Neural cell (in vitro differentiated cells): ENCODE measurements at regions not wholly inside any gene's neighbourhood (a gene's known extent, or its start where the extent isn't known, plus 50 kb on each side); places are given as distances from the start of the nearest gene placed in this dataset.
"Not testable (repeated sequence)": the region's sequence is repeated elsewhere in the genome, so short reads cannot be mapped to it uniquely, and the experiment has no call there.

ENCODE experiments used
- H2AFZ ChIP-seq: fragments of 200-600, 300-800 bp; sonication (generic), shearing (Covaris generic); 2 replicates; pipeline ENCODE4 v1.6.0; 2014; ENCODE audit warnings: low read depth, mild to moderate bottlenecking, antibody characterized with exemption, low read length, moderate library complexity
- H3F3A ChIP-seq: fragments of 200-600 bp; shearing (Covaris generic); 2 replicates; pipeline ENCODE4 v1.6.1; 2016; ENCODE audit warnings: mild to moderate bottlenecking, moderate library complexity, mixed read lengths, antibody characterized with exemption, low read length; ENCODE audit not compliant: insufficient read depth, poor library complexity, severe bottlenecking
- H3K27ac ChIP-seq: fragments of 200-600, 300-800 bp; sonication (generic), shearing (Covaris generic); 2 replicates; pipeline ENCODE4 v1.5.1; 2014; ENCODE audit warnings: mild to moderate bottlenecking, low read length, moderate library complexity
- H3K27me3 ChIP-seq: fragments of 300-800, 200-600 bp; sonication (generic), shearing (Covaris generic); 2 replicates; pipeline ENCODE4 v1.6.0; 2014; ENCODE audit warnings: mild to moderate bottlenecking, low read depth, low read length, moderate library complexity; ENCODE audit not compliant: insufficient read depth
- H3K36me3 ChIP-seq: fragments of 300-800, 200-600 bp; sonication (generic), shearing (Covaris generic); 2 replicates; pipeline ENCODE4 v1.5.1; 2014; ENCODE audit warnings: mild to moderate bottlenecking, antibody characterized with exemption, low read length, moderate library complexity; ENCODE audit not compliant: insufficient read depth
- H3K4me2 ChIP-seq: fragments of 300-800, 200-600 bp; sonication (generic), shearing (Covaris generic); 2 replicates; pipeline ENCODE4 v1.6.0; 2014; ENCODE audit warnings: mild to moderate bottlenecking, low read length
- H3K4me3 ChIP-seq: fragments of 300-800, 200-600 bp; sonication (generic), shearing (Covaris generic); 2 replicates; pipeline ENCODE4 v1.5.1; 2014; ENCODE audit warnings: mild to moderate bottlenecking, low read length, moderate library complexity
- H3K79me2 ChIP-seq: fragments of 200-600 bp; shearing (Covaris generic); replicated peaks from 2 replicates; pipeline ENCODE4 v1.6.0; 2014; ENCODE audit warnings: mild to moderate bottlenecking, low read length, moderate library complexity; ENCODE audit not compliant: insufficient read depth
- H3K9ac ChIP-seq: fragments of 300-800, 200-600 bp; sonication (generic), shearing (Covaris generic); 2 replicates; pipeline ENCODE4 v1.6.1; 2016; ENCODE audit warnings: mild to moderate bottlenecking, low read length, mixed read lengths
- H3K9me2 ChIP-seq: fragments of 200-600 bp; shearing (Covaris generic); 2 replicates; pipeline ENCODE4 v1.6.1; 2016; ENCODE audit warnings: mild to moderate bottlenecking, low read length, mixed read lengths; ENCODE audit not compliant: insufficient read depth
- H3K9me3 ChIP-seq: fragments of 200-600, 300-800 bp; sonication (generic), shearing (Covaris generic); 2 replicates; pipeline ENCODE4 v1.6.1; 2016; ENCODE audit warnings: mild to moderate bottlenecking, mixed run types, low read length, moderate library complexity, mixed read lengths
- H4K20me1 ChIP-seq: fragments of 200-600 bp; shearing (Covaris generic); 2 replicates; pipeline ENCODE4 v1.6.1; 2016; ENCODE audit warnings: mild to moderate bottlenecking, mixed run types; ENCODE audit not compliant: insufficient read depth
- CTCF ChIP-seq: fragments of 450-650 bp; IDR thresholded peaks from 2 replicates; pipeline ENCODE4 v1.5.1; 2014; ENCODE audit warnings: antibody characterized with exemption, mild to moderate bottlenecking, moderate library complexity; ENCODE audit not compliant: poor library complexity, severe bottlenecking
- POLR2AphosphoS5 ChIP-seq: IDR thresholded peaks from 2 replicates; pipeline ENCODE4 v1.6.1; 2012
- REST ChIP-seq: IDR thresholded peaks from 2 replicates; pipeline ENCODE4 v1.6.1; 2012; ENCODE audit warnings: borderline replicate concordance
- TAF1 ChIP-seq: IDR thresholded peaks from 2 replicates; pipeline ENCODE4 v1.6.1; 2012; ENCODE audit warnings: low read depth

GRCh38 chr1:70745199-70745598, 302.4 kb downstream of the PTGER3 start:
- Histone ChIP-seq H3K27me3 (no peaks in the 10 kb centered on the region), H3K4me3 (no peak overlapping the region), H3F3A (no peaks in the 10 kb centered on the region), H3K9ac (no peak overlapping the region), H3K36me3 (no peaks in the 10 kb centered on the region), H3K4me2 (no peak overlapping the region), H4K20me1 (no peaks in the 10 kb centered on the region), H2AFZ (no peak overlapping the region), H3K79me2 (no peaks in the 10 kb centered on the region), H3K9me2 (no peaks in the 10 kb centered on the region), H3K27ac (no peak overlapping the region), H3K9me3 (peaks cover 6% of the 10 kb centered on the region)
- TF ChIP-seq CTCF (no peak), TAF1 (no peak), REST (no peak), POLR2AphosphoS5 (no peak)

- H3K27me3 ChIP-seq, H4K20me1 ChIP-seq, H3K9me2 ChIP-seq, H3K27ac ChIP-seq, H3K36me3 ChIP-seq, H3K9me3 ChIP-seq, H3K4me2 ChIP-seq, H2AFZ ChIP-seq, H3K79me2 ChIP-seq, H3K9ac ChIP-seq, H3K4me3 ChIP-seq, H3F3A ChIP-seq: not testable (repeated sequence)
These were observed 301.6 kb downstream of the PTGER3 start for GRCh38 chr1:70746062-70746461.

- H3K4me3 ChIP-seq, H3K27ac ChIP-seq, H3K4me2 ChIP-seq, H3K27me3 ChIP-seq, H2AFZ ChIP-seq, H3K9ac ChIP-seq, H3F3A ChIP-seq, H3K79me2 ChIP-seq, H4K20me1 ChIP-seq, H3K36me3 ChIP-seq, H3K9me2 ChIP-seq, H3K9me3 ChIP-seq: not testable (repeated sequence)
These were observed 300.5 kb downstream of the PTGER3 start for GRCh38 chr1:70747123-70747522.

GRCh38 chr1:70751676-70752287, 295.8 kb downstream of the PTGER3 start:
- H2AFZ ChIP-seq, H3K9me2 ChIP-seq, H3K27ac ChIP-seq, H3K4me3 ChIP-seq, H3K4me2 ChIP-seq, H3K27me3 ChIP-seq, H3K79me2 ChIP-seq, H3K9me3 ChIP-seq, H4K20me1 ChIP-seq, H3K9ac ChIP-seq, H3K36me3 ChIP-seq, H3F3A ChIP-seq: not testable (repeated sequence)
